H9 (cell line): ENCODE measurements at regions not wholly inside any gene's neighbourhood (a gene's known extent, or its start where the extent isn't known, plus 50 kb on each side); places are given as distances from the start of the nearest gene placed in this dataset.

Experiments
- DNase-seq: peaks from one replicate; pipeline ENCODE4 v3.0.0-alpha.2; 2017
- H2AFZ ChIP-seq: one replicate; pipeline ENCODE4 v1.6.1; 2013; ENCODE audit warnings: mild to moderate bottlenecking, low read length, control low read depth, moderate library complexity
- H2AK5ac ChIP-seq: 2 replicates; pipeline ENCODE4 v1.6.1; 2013; ENCODE audit warnings: low read length, control low read depth, mixed read lengths; ENCODE audit not compliant: insufficient read length
- H2BK120ac ChIP-seq: one replicate; pipeline ENCODE4 v1.6.1; 2013; ENCODE audit warnings: low read depth, mild to moderate bottlenecking, low read length, control low read depth, inconsistent platforms; ENCODE audit not compliant: poor library complexity, severe bottlenecking
- H2BK12ac ChIP-seq: 2 replicates; pipeline ENCODE4 v1.6.1; 2013; ENCODE audit warnings: low read length, control low read depth, mixed read lengths, low read depth; ENCODE audit not compliant: insufficient read length
- H2BK15ac ChIP-seq: 2 replicates; pipeline ENCODE4 v1.6.1; 2013; ENCODE audit warnings: low read depth, low read length, control low read depth
- H2BK20ac ChIP-seq: one replicate; pipeline ENCODE4 v1.6.1; 2013; ENCODE audit warnings: low read depth, mild to moderate bottlenecking, low read length, control low read depth, inconsistent platforms; ENCODE audit not compliant: poor library complexity, severe bottlenecking
- H2BK5ac ChIP-seq: 2 replicates; pipeline ENCODE4 v1.6.1; 2013; ENCODE audit warnings: low read length, control low read depth, mixed read lengths; ENCODE audit not compliant: insufficient read length
- H3K14ac ChIP-seq: 2 replicates; pipeline ENCODE4 v1.6.1; 2013; ENCODE audit warnings: low read length, control low read depth; ENCODE audit not compliant: insufficient read depth
- H3K18ac ChIP-seq: 2 replicates; pipeline ENCODE4 v1.6.1; 2013; ENCODE audit warnings: low read depth, mild to moderate bottlenecking, mixed read lengths, low read length, control low read depth; ENCODE audit not compliant: insufficient read length
- H3K23ac ChIP-seq: 2 replicates; pipeline ENCODE4 v1.6.1; 2013; ENCODE audit warnings: low read length, control low read depth, mixed read lengths, low read depth; ENCODE audit not compliant: insufficient read length
- H3K23me2 ChIP-seq: 2 replicates; pipeline ENCODE4 v1.6.1; 2013; ENCODE audit warnings: low read depth, mild to moderate bottlenecking, mixed read lengths, low read length, control low read depth; ENCODE audit not compliant: insufficient read length, poor library complexity, severe bottlenecking
- H3K27ac ChIP-seq: 2 replicates; pipeline ENCODE4 v1.5.1; 2013; ENCODE audit warnings: low read length, control low read depth, mixed read lengths, low read depth; ENCODE audit not compliant: insufficient read length
- H3K27me3 ChIP-seq: 2 replicates; pipeline ENCODE4 v1.6.1; 2013; ENCODE audit warnings: low read length, control low read depth, inconsistent platforms; ENCODE audit not compliant: insufficient read depth
- H3K4ac ChIP-seq: 2 replicates; pipeline ENCODE4 v1.6.1; 2013; ENCODE audit warnings: low read depth, mild to moderate bottlenecking, control low read depth, inconsistent platforms, low read length, moderate library complexity
- H3K4me1 ChIP-seq: 2 replicates; pipeline ENCODE4 v1.6.1; 2013; ENCODE audit warnings: low read length, control low read depth, inconsistent platforms; ENCODE audit not compliant: insufficient read depth
- H3K4me2 ChIP-seq: 2 replicates; pipeline ENCODE4 v1.6.1; 2013; ENCODE audit warnings: low read length, control low read depth, mixed read lengths; ENCODE audit not compliant: insufficient read length, insufficient read depth
- H3K56ac ChIP-seq: 2 replicates; pipeline ENCODE4 v1.6.1; 2013; ENCODE audit warnings: low read depth, mild to moderate bottlenecking, mixed read lengths, low read length, control low read depth; ENCODE audit not compliant: insufficient read length
- H3K79me1 ChIP-seq: 2 replicates; pipeline ENCODE4 v1.6.1; 2013; ENCODE audit warnings: low read depth, mild to moderate bottlenecking, moderate library complexity, low read length, control low read depth, inconsistent platforms; ENCODE audit not compliant: insufficient read depth, poor library complexity, severe bottlenecking
- H3K79me2 ChIP-seq: 2 replicates; pipeline ENCODE4 v1.6.1; 2013; ENCODE audit warnings: low read length, control low read depth, inconsistent platforms; ENCODE audit not compliant: insufficient read depth
- H3K9ac ChIP-seq: 2 replicates; pipeline ENCODE4 v1.6.1; 2013; ENCODE audit warnings: low read length, control low read depth, mixed read lengths; ENCODE audit not compliant: insufficient read length; ENCODE audit errors: extremely low read depth
- H3K9me3 ChIP-seq: one replicate; pipeline ENCODE4 v1.6.1; 2013; ENCODE audit warnings: low read depth, low read length, inconsistent platforms; ENCODE audit not compliant: control insufficient read depth
- H3T11ph ChIP-seq: one replicate; pipeline ENCODE4 v1.6.1; 2013; ENCODE audit warnings: mild to moderate bottlenecking, low read length, control low read depth, inconsistent platforms
- H4K20me1 ChIP-seq: one replicate; pipeline ENCODE4 v1.6.1; 2013; ENCODE audit not compliant: control insufficient read depth, insufficient read length, insufficient read depth
- H4K5ac ChIP-seq: 2 replicates; pipeline ENCODE4 v1.6.1; 2013; ENCODE audit warnings: low read depth, mild to moderate bottlenecking, mixed read lengths, low read length, control low read depth; ENCODE audit not compliant: insufficient read length
- H4K8ac ChIP-seq: replicated peaks from 2 replicates; pipeline ENCODE4 v1.6.1; 2013; ENCODE audit warnings: low read length, control low read depth, mixed read lengths, low read depth; ENCODE audit not compliant: insufficient read length
- H4K91ac ChIP-seq: 2 replicates; pipeline ENCODE4 v1.6.1; 2013; ENCODE audit warnings: low read depth, mild to moderate bottlenecking, moderate library complexity, mixed read lengths, low read length, control low read depth; ENCODE audit not compliant: insufficient read length
- H3K27ac Mint-ChIP-seq, 3 experiments: 2 replicates in 2 of 3; 3 replicates in 1 of 3; pipeline ENCODE4 v1.8.0; 2020 to 2021; ENCODE audit warnings: mixed read lengths in 3 of 3, mild to moderate bottlenecking in 1 of 3, moderate library complexity in 1 of 3
- H3K27me3 Mint-ChIP-seq: 2 replicates; pipeline ENCODE4 v1.8.0; 2021; ENCODE audit warnings: low read depth, mild to moderate bottlenecking, moderate library complexity, mixed read lengths
- H3K36me3 Mint-ChIP-seq, 3 experiments: 2 replicates in 2 of 3; 3 replicates in 1 of 3; pipeline ENCODE4 v1.8.0; 2020 to 2021; ENCODE audit warnings: low read depth in 3 of 3, mixed read lengths in 3 of 3; ENCODE audit not compliant: insufficient read depth in 1 of 3
- H3K4me1 Mint-ChIP-seq, 2 experiments: 2 replicates each; pipeline ENCODE4 v1.8.0; 2020; ENCODE audit warnings: mixed read lengths in 2 of 2
- H3K4me3 Mint-ChIP-seq, 2 experiments: 2 replicates in 1 of 2; 3 replicates in 1 of 2; pipeline ENCODE4 v1.8.0; 2020 to 2021; ENCODE audit warnings: mild to moderate bottlenecking in 2 of 2, mixed read lengths in 2 of 2, moderate library complexity in 1 of 2
- H3K9me3 Mint-ChIP-seq, 2 experiments: 2 replicates in 1 of 2; 3 replicates in 1 of 2; pipeline ENCODE4 v1.8.0; 2020; ENCODE audit warnings: mild to moderate bottlenecking in 2 of 2, mixed read lengths in 2 of 2, moderate library complexity in 1 of 2
- CTCF ChIP-seq: fragments of 200-600 bp; sonication (generic); conservative IDR thresholded peaks from 3 replicates; pipeline ENCODE4 v1.8.0; 2021; ENCODE audit warnings: antibody characterized with exemption, mild to moderate bottlenecking
- WGBS: extraction: QIAGEN DNeasy Blood & Tissue Kit; methylation state at CpG from one replicate; pipeline ENCODE4 v1.1.7; 2013; ENCODE audit warnings: missing lambda C conversion rate, low lambda C conversion rate, mixed read lengths; ENCODE audit not compliant: insufficient read length; ENCODE audit errors: extremely low coverage; 5-methylcytosine and 5-hydroxymethylcytosine counted together

GRCh38 chr5:174553556-174553955, 170.8 kb upstream of the MSX2 start:
- Histone ChIP-seq H3K27ac (no peak overlapping the region), H3K79me1 (no peaks in the 10 kb centered on the region), H3K14ac (no peak overlapping the region), H3K27me3 (no peaks in the 10 kb centered on the region), H2BK12ac (no peak overlapping the region), H3K4me2 (no peak overlapping the region), H3K23me2 (no peaks in the 10 kb centered on the region), H4K5ac (no peak overlapping the region), H3K18ac (no peak overlapping the region), H3K23ac (no peak overlapping the region), H4K20me1 (no peaks in the 10 kb centered on the region), H3K4ac (no peak overlapping the region), H3K9me3 (no peaks in the 10 kb centered on the region), H2BK5ac (no peak overlapping the region), H2BK20ac (no peak overlapping the region), H3K79me2 (no peaks in the 10 kb centered on the region), H3K56ac (no peak overlapping the region), H3T11ph (no peak overlapping the region), H4K8ac (no peak overlapping the region), H2AFZ (no peak overlapping the region), H3K9ac (no peak overlapping the region), H4K91ac (no peak overlapping the region), H2BK120ac (no peak overlapping the region), H2BK15ac (no peak overlapping the region), H2AK5ac (no peak overlapping the region), H3K4me1 (no peaks in the 10 kb centered on the region)
- Mint-ChIP-seq H3K27ac (no peak overlapping the region), H3K27me3 (peaks cover 10% of the 10 kb centered on the region; the same call in 1 of the 2 replicates), H3K4me1 (peaks cover 3 to 6% of the 10 kb centered on the region in 2 experiments; a peak in 3 of 4 replicates), H3K9me3 (0 out of 5 replicates have a peak, but pooled peaks cover 0 to 2% of the 10 kb centered on the region in 2 experiments), H3K36me3 (no peaks in the 10 kb centered on the region), H3K4me3 (no peak overlapping the region)
- WGBS, result no CpG with 5 or more reads among the region's 12 CpGs
- DNase-seq, result no peak
- TF ChIP-seq CTCF, result no peak
